Left lobe of liver (tissue), 2 donors: ENCODE measurements at regions not wholly inside any gene's neighbourhood (a gene's known extent, or its start where the extent isn't known, plus 50 kb on each side); places are given as distances from the start of the nearest gene placed in this dataset.

Experiments used
- ATAC-seq: fragments of 200-7000 bp; cut with Tn5 transposase; one replicate; pipeline ENCODE4 v1.9.1; 2020; ENCODE audit warnings: mild to moderate bottlenecking, moderate library complexity
- DNase-seq: peaks from one replicate; pipeline ENCODE4 v3.0.0-alpha.2; 2020; ENCODE audit warnings: low spot score
- donor health status: DM: no; HTN: no; CAD: no; lungs with moderate emphysema.
- donor health status: DM: no; HTN: yes; CAD: no.

- DNase-seq = no peak
- ATAC-seq = no peak
These were observed 167.7 kb downstream of the ZFP36L2 start for GRCh38 chr2:43058726-43059110.

- DNase-seq = no peak
- peak; percentile 61 for ATAC-seq
These were observed 168.4 kb downstream of the ZFP36L2 start for GRCh38 chr2:43057742-43058725.

GRCh38 chr2:43057026-43057741 is 169.2 kb downstream of the ZFP36L2 start:
- ATAC-seq (peak; percentile 86), DNase-seq (peak; percentile 76)

GRCh38 chr2:43055985-43056384 is 170.4 kb downstream of the ZFP36L2 start:
- ATAC-seq (no peak), DNase-seq (no peak)

- ATAC-seq (no peak), DNase-seq (no peak)
These were observed 171.1 kb downstream of the ZFP36L2 start for GRCh38 chr2:43055086-43055912.

- ATAC-seq = peak; percentile 15
- DNase-seq = no peak
These were observed 172.0 kb downstream of the ZFP36L2 start for GRCh38 chr2:43054367-43054766.

- DNase-seq = no peak
- ATAC-seq = no peak
These were observed 173.5 kb downstream of the ZFP36L2 start for GRCh38 chr2:43052944-43053306.

- ATAC-seq (peak; percentile 64), DNase-seq (no peak)
These were observed 174.0 kb downstream of the ZFP36L2 start for GRCh38 chr2:43052204-43052943.

GRCh38 chr2:43051338-43051737 is 175.1 kb downstream of the ZFP36L2 start:
- ATAC-seq (no peak), DNase-seq (no peak)

- DNase-seq = no peak
- ATAC-seq = no peak
These were observed 175.5 kb downstream of the ZFP36L2 start for GRCh38 chr2:43050866-43051265.

GRCh38 chr2:43049836-43050801 is 176.3 kb downstream of the ZFP36L2 start:
- ATAC-seq (no peak), DNase-seq (no peak)

GRCh38 chr2:43047187-43047780 is 179.1 kb downstream of the ZFP36L2 start:
- ATAC-seq (no peak), DNase-seq (no peak)

GRCh38 chr2:43045866-43046265 is 180.5 kb downstream of the ZFP36L2 start:
- ATAC-seq = no peak
- DNase-seq = no peak

GRCh38 chr2:43044093-43044681 is 182.2 kb downstream of the ZFP36L2 start:
- DNase-seq (no peak), ATAC-seq (no peak)

GRCh38 chr2:43043553-43043870 is 182.9 kb downstream of the ZFP36L2 start:
- DNase-seq = no peak
- no peak for ATAC-seq

GRCh38 chr2:43041661-43042360 is 184.6 kb downstream of the ZFP36L2 start:
- no peak for DNase-seq

GRCh38 chr2:43041173-43041591 is 185.2 kb downstream of the ZFP36L2 start:
- DNase-seq = no peak

More at GRCh38 chr2:43041661-43042360, 184.6 kb downstream of the ZFP36L2 start:
- no peak for ATAC-seq

More at GRCh38 chr2:43041173-43041591, 185.2 kb downstream of the ZFP36L2 start:
- no peak for ATAC-seq
